ENCODE measurements at regions not wholly inside any gene's neighbourhood (a gene's known extent, or its start where the extent isn't known, plus 50 kb on each side); places are given as distances from the start of the nearest gene placed in this dataset.
"Not testable (repeated sequence)": the region's sequence is repeated elsewhere in the genome, so short reads cannot be mapped to it uniquely, and the experiment has no call there.

GRCh38 chr14:88106377-88106776, 101.4 kb downstream of the GPR65 start (continued):
- TF ChIP-seq RXRA (IDR thresholded peaks at IDR 0.05; ENCODE audit: insufficient read depth, low read depth, low read length) = no peak
- no peak for TF ChIP-seq POU5F1 (IDR thresholded peaks at IDR 0.05; ENCODE audit: low read depth, low read length)
- no peak for TF ChIP-seq SIN3A (conservative IDR thresholded peaks at IDR 0.05 in 1 of 2, IDR thresholded peaks at IDR 0.05 in 1 of 2; ENCODE audit: low read depth in 1 of 2, low read length in 2 of 2)
- TF ChIP-seq NANOG (IDR thresholded peaks at IDR 0.05; ENCODE audit: insufficient read depth, low read depth, low read length, poor library complexity, severe bottlenecking) = no peak

- H3K4me1 ChIP-seq (replicated peaks in 1 of 4; ENCODE audit: control insufficient read depth in 3 of 4, insufficient read depth in 4 of 4, low read length in 3 of 4); H3K18ac ChIP-seq (ENCODE audit: extremely low read depth, low read length); H4K8ac ChIP-seq (ENCODE audit: extremely low read depth, insufficient read depth, low read length); H4K20me1 ChIP-seq (replicated peaks in 1 of 2; ENCODE audit: control insufficient read depth in 1 of 2, insufficient read depth in 2 of 2, low read length in 2 of 2); H4K5ac ChIP-seq (ENCODE audit: insufficient read length, low read depth, low read length); H3K36me3 ChIP-seq (ENCODE audit: control insufficient read depth in 2 of 4, insufficient read depth in 4 of 4, low read length in 3 of 4); H3K14ac ChIP-seq (ENCODE audit: insufficient read length); H3K79me2 ChIP-seq (ENCODE audit: control insufficient read depth in 1 of 2, insufficient read depth in 2 of 2, low read length in 2 of 2); H3K9me3 ChIP-seq (ENCODE audit: insufficient read depth in 2 of 2, low read depth in 1 of 2, low read length in 1 of 2); POLR2A ChIA-PET (ENCODE audit: partially characterized antibody); H3K27me3 ChIP-seq (replicated peaks in 1 of 4; ENCODE audit: control insufficient read depth in 3 of 4, extremely low read depth in 1 of 4, insufficient read depth in 3 of 4, low read length in 3 of 4); H2AFZ ChIP-seq (ENCODE audit: low read length); H2BK120ac ChIP-seq (replicated peaks; ENCODE audit: low read depth, low read length); H2BK15ac ChIP-seq (ENCODE audit: low read length); DNase-seq (ENCODE audit: low read depth in 1 of 2, low spot score in 2 of 2); H2BK5ac ChIP-seq (ENCODE audit: low read depth, low read length); H3K4me2 ChIP-seq (ENCODE audit: insufficient read depth in 1 of 2, low read depth in 2 of 2, low read length in 2 of 2); H3K56ac ChIP-seq (replicated peaks; ENCODE audit: insufficient read length, low read depth, low read length); H3K4me3 ChIP-seq (ENCODE audit: extremely low read depth in 1 of 4, insufficient read depth in 2 of 4, low read depth in 3 of 4, low read length in 4 of 4); H3K4ac ChIP-seq (replicated peaks; ENCODE audit: insufficient read length, low read depth, low read length); H2BK20ac ChIP-seq (ENCODE audit: low read length); H2BK12ac ChIP-seq (ENCODE audit: low read depth, low read length); H3K23ac ChIP-seq (ENCODE audit: insufficient read length); H4K91ac ChIP-seq (replicated peaks; ENCODE audit: insufficient read length, low read length); H3K23me2 ChIP-seq (ENCODE audit: low read depth, low read length); H3K27ac ChIP-seq (ENCODE audit: low read depth, low read length); H3K79me1 ChIP-seq (ENCODE audit: low read depth, low read length); H3K9ac ChIP-seq (replicated peaks in 1 of 4; ENCODE audit: extremely low read depth in 1 of 4, low read depth in 3 of 4, low read length in 3 of 4); FAIRE-seq; H2AK5ac ChIP-seq (ENCODE audit: low read depth, low read length): not testable (repeated sequence)
- WGBS, 2 experiments (ENCODE audit: extremely low coverage in 1 of 2, insufficient coverage in 1 of 2, insufficient read length in 1 of 2, insufficient replicate concordance in 2 of 2, low coverage in 1 of 2, low lambda C conversion rate in 2 of 2, missing lambda C conversion rate in 1 of 2) = 92% methylated on average over 6 of the region's 7 CpGs; no CpG with 5 or more reads in 1 of the 2 experiments
- CTCF ChIA-PET (ENCODE audit: partially characterized antibody) = interaction anchor here (1.1 to 1.4 kb wide), 2 partner anchors 19 to 42 kb away, joined by 3 to 6 read pairs; no protein-coding TSS in a partner anchor
These were observed 122.7 kb downstream of the GPR65 start for GRCh38 chr14:88127669-88128068.
